Fibroblast of gingiva (primary cell): ENCODE measurements at regions not wholly inside any gene's neighbourhood (a gene's known extent, or its start where the extent isn't known, plus 50 kb on each side); places are given as distances from the start of the nearest gene placed in this dataset.

Experiments used
- DNase-seq: peaks from one replicate; pipeline ENCODE4 v3.0.0-alpha.2; 2011; ENCODE audit warnings: low read depth

- no peak for DNase-seq
These were observed 147.5 kb downstream of the ACKR3 start for GRCh38 chr2:236717120-236717519.

DNA sequence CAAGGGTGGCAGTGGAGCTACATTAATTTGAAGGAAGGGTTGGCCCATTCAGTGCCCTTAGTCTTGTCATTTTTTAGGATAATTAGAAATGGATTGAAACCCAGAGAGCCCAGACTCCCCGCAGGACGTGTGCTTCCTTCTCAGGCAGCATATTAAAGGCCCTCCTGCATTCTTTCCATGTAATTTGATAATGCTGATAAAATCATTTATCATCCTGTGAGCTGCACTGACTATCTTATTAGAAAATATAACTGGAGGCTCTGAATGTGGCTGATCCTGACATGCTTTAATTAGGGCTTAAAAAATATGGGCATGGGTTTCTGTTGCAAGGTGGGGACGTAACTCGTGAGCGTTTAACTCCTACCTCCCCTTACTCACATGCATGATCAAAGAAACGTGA is 148.1 kb downstream of the ACKR3 start:
- DNase-seq: no peak

- DNase-seq: no peak
These were observed 148.8 kb downstream of the ACKR3 start for GRCh38 chr2:236718207-236718992.

- DNase-seq: no peak
These were observed 149.6 kb downstream of the ACKR3 start for GRCh38 chr2:236719192-236719635.

GRCh38 chr2:236720974-236721540 is 151.4 kb downstream of the ACKR3 start:
- DNase-seq: no peak

GRCh38 chr2:236724200-236724599 is 154.6 kb downstream of the ACKR3 start:
- no peak for DNase-seq

GRCh38 chr2:236726701-236727450 is 157.3 kb downstream of the ACKR3 start:
- no peak for DNase-seq

- DNase-seq: no peak
These were observed 159.5 kb downstream of the ACKR3 start for GRCh38 chr2:236728916-236729670.

GRCh38 chr2:236730393-236730792 is 160.8 kb downstream of the ACKR3 start:
- DNase-seq: no peak

- peak; percentile 90 for DNase-seq
These were observed 162.3 kb downstream of the ACKR3 start for GRCh38 chr2:236731767-236732580.

- no peak for DNase-seq
These were observed 163.5 kb downstream of the ACKR3 start for GRCh38 chr2:236733156-236733555.

- no peak for DNase-seq
These were observed 166.2 kb downstream of the ACKR3 start for GRCh38 chr2:236735825-236736238.

DNA sequence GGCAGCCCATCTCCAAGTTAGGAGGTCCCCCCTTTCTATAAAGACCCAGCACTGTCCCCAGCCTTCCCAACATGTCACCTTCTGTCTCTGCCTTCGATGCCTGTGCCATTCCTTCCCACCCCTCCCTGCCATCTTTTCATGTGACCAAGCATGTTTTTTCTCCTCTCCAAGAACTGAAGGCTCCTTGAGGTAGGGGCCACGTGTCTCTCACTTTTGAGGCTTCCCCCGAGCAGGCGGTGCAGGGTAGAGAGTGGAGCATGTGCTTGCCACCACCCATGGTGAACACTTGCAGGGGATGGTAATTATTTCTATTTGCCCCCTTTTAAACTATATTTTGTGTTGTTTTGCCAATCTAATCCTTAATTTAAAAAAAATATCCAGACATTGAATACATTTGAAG is 168.4 kb downstream of the ACKR3 start:
- no peak for DNase-seq

DNA sequence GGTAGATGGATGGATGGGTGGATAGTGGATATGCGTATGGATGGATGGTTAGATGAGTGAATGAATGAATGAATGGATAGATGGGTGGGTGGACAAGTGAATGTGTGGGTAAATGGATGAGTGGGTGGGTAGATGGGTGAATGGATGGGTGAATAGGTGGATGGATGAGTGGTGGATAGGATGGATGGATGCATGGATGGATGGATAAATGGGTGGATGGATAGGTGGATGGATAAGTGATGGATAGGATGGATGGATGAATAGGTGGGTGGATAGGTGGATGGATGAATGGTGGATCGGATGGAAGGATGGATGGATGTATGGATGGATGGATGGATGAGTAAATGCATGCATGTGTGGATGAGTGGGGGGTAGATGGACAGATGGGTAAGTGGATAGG is 169.3 kb downstream of the ACKR3 start:
- no peak for DNase-seq

GRCh38 chr2:236739663-236740062 is 170.0 kb downstream of the ACKR3 start:
- no peak for DNase-seq

GRCh38 chr2:236740506-236740905 is 170.9 kb downstream of the ACKR3 start:
- no peak for DNase-seq

- DNase-seq: peak; percentile 50
These were observed 173.7 kb downstream of the ACKR3 start for GRCh38 chr2:236743039-236743920.

GRCh38 chr2:236743921-236744280 is 174.3 kb downstream of the ACKR3 start:
- no peak for DNase-seq

DNA sequence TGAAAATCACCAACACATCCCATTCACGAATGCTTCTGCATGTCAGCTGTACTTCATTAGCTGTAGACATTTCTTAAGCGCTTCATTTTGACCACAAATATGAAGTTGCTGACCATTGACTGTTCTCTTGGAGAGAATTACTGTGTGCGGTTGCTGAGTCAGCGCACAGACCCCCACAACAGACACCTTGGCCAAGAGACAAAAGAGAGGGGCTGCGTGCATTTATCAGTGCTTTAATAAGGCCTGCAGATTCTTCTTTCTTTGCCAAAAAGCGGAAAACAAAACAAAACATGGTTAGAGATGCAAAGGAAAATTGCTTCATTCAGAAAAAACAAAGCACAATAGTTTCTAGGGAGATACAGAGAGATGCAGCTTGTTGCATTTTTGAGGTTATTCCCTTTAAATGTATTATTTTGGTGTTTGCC is 174.7 kb downstream of the ACKR3 start:
- DNase-seq: peak; percentile 98

DNA sequence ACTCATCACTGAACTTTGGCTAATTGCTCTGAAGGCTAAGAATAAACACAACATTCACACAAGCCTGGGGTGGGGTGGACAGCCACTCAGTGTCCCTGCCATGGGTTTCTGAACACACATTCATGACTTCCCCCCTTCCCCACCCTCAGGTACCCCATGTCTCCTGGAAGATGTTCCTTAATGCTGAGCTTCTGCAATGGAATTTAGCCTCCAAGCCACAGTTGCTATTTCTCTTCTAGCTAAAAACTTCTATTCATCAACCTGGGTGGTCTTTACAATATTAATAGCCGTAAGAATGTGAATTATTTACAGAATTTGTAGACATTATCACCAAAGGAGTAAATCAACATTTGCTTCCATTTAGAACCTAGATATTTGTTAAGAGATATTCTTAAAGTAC is 175.1 kb downstream of the ACKR3 start:
- no peak for DNase-seq
